ENCODE measurements at regions not wholly inside any gene's neighbourhood (a gene's known extent, or its start where the extent isn't known, plus 50 kb on each side); places are given as distances from the start of the nearest gene placed in this dataset.

DNA sequence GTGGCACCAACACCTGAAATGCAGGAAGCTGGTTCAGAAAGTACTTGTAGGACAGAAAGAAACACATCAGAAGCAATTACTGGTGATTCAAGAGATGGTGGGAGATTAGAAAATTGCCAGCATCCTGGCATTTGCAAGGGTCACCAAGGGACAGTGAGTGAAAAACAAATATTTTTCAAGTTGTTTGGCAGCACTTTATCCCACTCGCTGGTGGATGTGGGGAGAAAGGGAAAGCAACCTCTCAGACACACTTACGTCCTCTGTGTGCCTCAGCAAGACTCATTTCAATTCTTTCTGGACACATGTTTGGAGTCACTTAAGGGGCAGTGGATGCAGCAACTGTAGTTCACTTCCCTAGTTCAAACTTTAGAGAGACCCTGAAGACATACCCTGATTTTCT is 440.4 kb upstream of the GHITM start:
- Histone ChIP-seq H3K4me1 (no peaks in the 10 kb centered on the region), H3K9me3 (no peaks in the 10 kb centered on the region), H3K4me3 (no peak overlapping the region), H3K4me2 (no peak overlapping the region), H3K27ac (no peak overlapping the region)
- DNase-seq (ENCODE audit: low read depth in 1 of 2, low spot score in 1 of 2) (no peak), ATAC-seq (no peak), FAIRE-seq (no peak)
- CTCF ChIA-PET: no interaction called here
- 0% methylated on average over 2 of the region's 2 CpGs for WGBS (ENCODE audit: missing lambda C conversion rate)
- no peak for TF ChIP-seq FOSB (CRISPR knock-in tag; IDR thresholded peaks at IDR 0.05)
- no peak for TF ChIP-seq RARB (CRISPR knock-in tag; IDR thresholded peaks at IDR 0.05)
- no peak for TF ChIP-seq FOSL2 (IDR thresholded peaks at IDR 0.05)
- no peak for TF ChIP-seq FOSL2 (CRISPR knock-in tag; IDR thresholded peaks at IDR 0.05)
- TF ChIP-seq EP300 (IDR thresholded peaks at IDR 0.05): no peak
- no peak for TF ChIP-seq HOXB5 (CRISPR knock-in tag; IDR thresholded peaks at IDR 0.05)
- no peak for TF ChIP-seq CBX2 (IDR thresholded peaks at IDR 0.05; ENCODE audit: borderline replicate concordance, low read depth)
- no peak for TF ChIP-seq RAD21 (conservative IDR thresholded peaks at IDR 0.05 in 1 of 2, IDR thresholded peaks at IDR 0.05 in 1 of 2)
- TF ChIP-seq, protein P1, sequence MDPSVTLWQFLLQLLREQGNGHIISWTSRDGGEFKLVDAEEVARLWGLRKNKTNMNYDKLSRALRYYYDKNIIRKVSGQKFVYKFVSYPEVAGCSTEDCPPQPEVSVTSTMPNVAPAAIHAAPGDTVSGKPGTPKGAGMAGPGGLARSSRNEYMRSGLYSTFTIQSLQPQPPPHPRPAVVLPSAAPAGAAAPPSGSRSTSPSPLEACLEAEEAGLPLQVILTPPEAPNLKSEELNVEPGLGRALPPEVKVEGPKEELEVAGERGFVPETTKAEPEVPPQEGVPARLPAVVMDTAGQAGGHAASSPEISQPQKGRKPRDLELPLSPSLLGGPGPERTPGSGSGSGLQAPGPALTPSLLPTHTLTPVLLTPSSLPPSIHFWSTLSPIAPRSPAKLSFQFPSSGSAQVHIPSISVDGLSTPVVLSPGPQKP (IDR thresholded peaks at IDR 0.05; ENCODE audit: low read depth, low read length): no peak
- POLR2A ChIA-PET: no interaction called here

DNA sequence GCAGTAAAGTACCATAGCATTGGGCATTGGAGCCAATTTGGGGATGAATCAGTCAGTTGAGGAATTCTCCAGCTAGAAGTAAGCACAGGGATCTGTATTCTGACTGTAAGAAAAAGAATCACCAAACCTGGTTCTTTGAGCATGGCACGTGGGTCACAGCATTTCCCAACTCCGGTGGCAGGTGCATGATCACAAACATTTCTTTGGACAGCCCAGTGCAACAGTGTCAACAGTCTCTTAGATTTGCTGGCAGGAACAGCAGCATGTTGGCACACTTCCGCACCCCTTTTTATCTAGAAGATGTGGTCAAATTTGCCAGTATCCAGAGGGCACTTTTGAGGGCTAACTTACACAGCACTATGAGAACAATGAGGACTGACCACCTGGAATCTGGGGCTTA is 437.5 kb upstream of the GHITM start:
- FAIRE-seq (no peak), DNase-seq (ENCODE audit: low read depth in 1 of 2, low spot score in 1 of 2) (no peak), ATAC-seq (no peak)
- no peak overlapping the region for H3K4me2 ChIP-seq
- ChIA-PET POLR2A (no interaction called here), CTCF (interaction anchor here (1.0 kb wide), 1 partner anchor 10 kb away, joined by 4 read pairs; no protein-coding TSS in a partner anchor)
- no peak overlapping the region for H3K27ac ChIP-seq
- H3K9me3 ChIP-seq: no peaks in the 10 kb centered on the region
- H3K4me3 ChIP-seq: no peak overlapping the region
- 3% methylated on average over 3 of the region's 3 CpGs for WGBS (ENCODE audit: missing lambda C conversion rate)
- TF ChIP-seq BHLHE40 (IDR thresholded peaks at IDR 0.05; ENCODE audit: low read depth, low read length) (no peak), FOSL2 (IDR thresholded peaks at IDR 0.05) (no peak), FOSL2 (CRISPR knock-in tag; IDR thresholded peaks at IDR 0.05) (no peak), CHD2 (IDR thresholded peaks at IDR 0.05; ENCODE audit: low read length, partially characterized antibody) (no peak), CBX8 (IDR thresholded peaks at IDR 0.05) (no peak)
- TF ChIP-seq, protein P2, sequence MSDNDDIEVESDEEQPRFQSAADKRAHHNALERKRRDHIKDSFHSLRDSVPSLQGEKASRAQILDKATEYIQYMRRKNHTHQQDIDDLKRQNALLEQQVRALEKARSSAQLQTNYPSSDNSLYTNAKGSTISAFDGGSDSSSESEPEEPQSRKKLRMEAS (IDR thresholded peaks at IDR 0.05): no peak
- H3K4me1 ChIP-seq: no peaks in the 10 kb centered on the region

DNA sequence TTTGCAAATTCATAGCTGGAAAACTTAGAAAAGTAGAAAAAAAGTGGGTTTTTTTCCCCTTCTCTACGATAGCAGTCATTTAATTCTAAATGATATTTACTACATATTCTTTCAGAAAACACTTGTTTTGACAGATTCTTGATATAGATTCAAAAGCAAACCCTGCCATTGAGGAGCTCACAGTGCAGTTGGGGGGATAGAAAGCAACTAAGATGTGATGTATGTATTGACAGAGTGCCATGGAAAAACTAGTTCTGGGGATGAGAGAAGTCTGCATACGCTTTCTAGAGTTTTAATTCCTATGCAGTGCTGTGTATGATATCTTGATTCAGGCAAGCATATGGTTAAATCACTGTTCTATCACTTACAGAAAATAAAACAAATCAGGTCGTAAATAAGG is 436.6 kb upstream of the GHITM start:
- ATAC-seq (no peak), FAIRE-seq (no peak), DNase-seq (ENCODE audit: low read depth in 1 of 2, low spot score in 1 of 2) (no peak)
- Histone ChIP-seq H3K27ac (no peak overlapping the region), H3K4me2 (no peak overlapping the region), H3K4me3 (no peak overlapping the region), H3K9me3 (no peaks in the 10 kb centered on the region), H3K4me1 (no peaks in the 10 kb centered on the region)
- TF ChIP-seq, protein P3, sequence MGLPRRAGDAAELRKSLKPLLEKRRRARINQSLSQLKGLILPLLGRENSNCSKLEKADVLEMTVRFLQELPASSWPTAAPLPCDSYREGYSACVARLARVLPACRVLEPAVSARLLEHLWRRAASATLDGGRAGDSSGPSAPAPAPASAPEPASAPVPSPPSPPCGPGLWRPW (IDR thresholded peaks at IDR 0.05): no peak
- TF ChIP-seq SMC3 (IDR thresholded peaks at IDR 0.05): no peak
- no peak for TF ChIP-seq FOSB (CRISPR knock-in tag; IDR thresholded peaks at IDR 0.05)
- no peak for TF ChIP-seq CEBPB (IDR thresholded peaks at IDR 0.05)
- no peak for TF ChIP-seq JUN (IDR thresholded peaks at IDR 0.05)
- no peak for TF ChIP-seq CBX8 (IDR thresholded peaks at IDR 0.05)
- TF ChIP-seq, protein P4, sequence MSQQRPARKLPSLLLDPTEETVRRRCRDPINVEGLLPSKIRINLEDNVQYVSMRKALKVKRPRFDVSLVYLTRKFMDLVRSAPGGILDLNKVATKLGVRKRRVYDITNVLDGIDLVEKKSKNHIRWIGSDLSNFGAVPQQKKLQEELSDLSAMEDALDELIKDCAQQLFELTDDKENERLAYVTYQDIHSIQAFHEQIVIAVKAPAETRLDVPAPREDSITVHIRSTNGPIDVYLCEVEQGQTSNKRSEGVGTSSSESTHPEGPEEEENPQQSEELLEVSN (IDR thresholded peaks at IDR 0.05; ENCODE audit: borderline replicate concordance, low read depth): no peak
- no peak for TF ChIP-seq FOXS1 (CRISPR knock-in tag; IDR thresholded peaks at IDR 0.05)
- TF ChIP-seq RAD21 (conservative IDR thresholded peaks at IDR 0.05 in 1 of 2, IDR thresholded peaks at IDR 0.05 in 1 of 2): no peak
- TF ChIP-seq RCOR1 (IDR thresholded peaks at IDR 0.05; ENCODE audit: low read depth, low read length): no peak
- TF ChIP-seq TFCP2L1 (CRISPR knock-in tag; IDR thresholded peaks at IDR 0.05): no peak
- no peak for TF ChIP-seq POLR2A (IDR thresholded peaks at IDR 0.05; ENCODE audit: low read length)
- TF ChIP-seq, protein P5, sequence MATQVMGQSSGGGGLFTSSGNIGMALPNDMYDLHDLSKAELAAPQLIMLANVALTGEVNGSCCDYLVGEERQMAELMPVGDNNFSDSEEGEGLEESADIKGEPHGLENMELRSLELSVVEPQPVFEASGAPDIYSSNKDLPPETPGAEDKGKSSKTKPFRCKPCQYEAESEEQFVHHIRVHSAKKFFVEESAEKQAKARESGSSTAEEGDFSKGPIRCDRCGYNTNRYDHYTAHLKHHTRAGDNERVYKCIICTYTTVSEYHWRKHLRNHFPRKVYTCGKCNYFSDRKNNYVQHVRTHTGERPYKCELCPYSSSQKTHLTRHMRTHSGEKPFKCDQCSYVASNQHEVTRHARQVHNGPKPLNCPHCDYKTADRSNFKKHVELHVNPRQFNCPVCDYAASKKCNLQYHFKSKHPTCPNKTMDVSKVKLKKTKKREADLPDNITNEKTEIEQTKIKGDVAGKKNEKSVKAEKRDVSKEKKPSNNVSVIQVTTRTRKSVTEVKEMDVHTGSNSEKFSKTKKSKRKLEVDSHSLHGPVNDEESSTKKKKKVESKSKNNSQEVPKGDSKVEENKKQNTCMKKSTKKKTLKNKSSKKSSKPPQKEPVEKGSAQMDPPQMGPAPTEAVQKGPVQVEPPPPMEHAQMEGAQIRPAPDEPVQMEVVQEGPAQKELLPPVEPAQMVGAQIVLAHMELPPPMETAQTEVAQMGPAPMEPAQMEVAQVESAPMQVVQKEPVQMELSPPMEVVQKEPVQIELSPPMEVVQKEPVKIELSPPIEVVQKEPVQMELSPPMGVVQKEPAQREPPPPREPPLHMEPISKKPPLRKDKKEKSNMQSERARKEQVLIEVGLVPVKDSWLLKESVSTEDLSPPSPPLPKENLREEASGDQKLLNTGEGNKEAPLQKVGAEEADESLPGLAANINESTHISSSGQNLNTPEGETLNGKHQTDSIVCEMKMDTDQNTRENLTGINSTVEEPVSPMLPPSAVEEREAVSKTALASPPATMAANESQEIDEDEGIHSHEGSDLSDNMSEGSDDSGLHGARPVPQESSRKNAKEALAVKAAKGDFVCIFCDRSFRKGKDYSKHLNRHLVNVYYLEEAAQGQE (IDR thresholded peaks at IDR 0.05): no peak
- TF ChIP-seq KDM5A (IDR thresholded peaks at IDR 0.05): no peak
- ChIA-PET POLR2A (no interaction called here), CTCF (no interaction called here)
- 1% methylated on average over 3 of the region's 3 CpGs for WGBS (ENCODE audit: missing lambda C conversion rate)

Data from A549 (cell line).